ENCODE measurements at regions not wholly inside any gene's neighbourhood (a gene's known extent, or its start where the extent isn't known, plus 50 kb on each side); places are given as distances from the start of the nearest gene placed in this dataset.

- intact Hi-C loops (cut with micrococcal nuclease) = no loop called here
- H3K9me3 ChIP-seq (ENCODE audit: low read length) = peaks cover 7% of the 10 kb centered on the region
- no peaks in the 10 kb centered on the region for H4K20me1 ChIP-seq (ENCODE audit: low read length)
- H3K36me3 ChIP-seq (ENCODE audit: low read depth, low read length) = no peaks in the 10 kb centered on the region
- DNase-seq (peak; percentile 20), ATAC-seq (no peak)
- H3K9me2 ChIP-seq (replicated peaks; ENCODE audit: low read length) = no peaks in the 10 kb centered on the region
- H3F3A ChIP-seq (ENCODE audit: low read length, unreplicated experiment) = no peaks in the 10 kb centered on the region
- no peak overlapping the region for H3K9ac ChIP-seq (ENCODE audit: low read length)
- no TSS peak for BruUV-seq (replicated peaks)
- ChIA-PET CTCF (no interaction called here), POLR2A (ENCODE audit: unreplicated experiment) (no interaction called here)
- no peak for TF ChIP-seq CTCF (conservative IDR thresholded peaks at IDR 0.05; ENCODE audit: low read depth, low read length)
- no peak for TF ChIP-seq EZH2 (IDR thresholded peaks at IDR 0.05; ENCODE audit: low read length, unreplicated experiment)
- TF ChIP-seq EZH2phosphoT487 (IDR thresholded peaks at IDR 0.05; ENCODE audit: borderline replicate concordance, low read length) = no peak
- no peaks in the 10 kb centered on the region for H3K79me2 ChIP-seq (ENCODE audit: low read length)
- no peak overlapping the region for H3K4me3 ChIP-seq (ENCODE audit: low read length)
- H3K4me1 ChIP-seq (ENCODE audit: insufficient read depth, low read length) = no peaks in the 10 kb centered on the region
- H3K27me3 ChIP-seq (ENCODE audit: low read length) = no peaks in the 10 kb centered on the region
- no peak overlapping the region for H3K4me2 ChIP-seq (ENCODE audit: low read length)
- H3K27ac ChIP-seq (ENCODE audit: low read length) = no peak overlapping the region
- no peak overlapping the region for H2AFZ ChIP-seq (ENCODE audit: low read length)
Measured at GRCh38 chr11:91587131-91587530, 637.5 kb upstream of the FAT3 start.

DNA sequence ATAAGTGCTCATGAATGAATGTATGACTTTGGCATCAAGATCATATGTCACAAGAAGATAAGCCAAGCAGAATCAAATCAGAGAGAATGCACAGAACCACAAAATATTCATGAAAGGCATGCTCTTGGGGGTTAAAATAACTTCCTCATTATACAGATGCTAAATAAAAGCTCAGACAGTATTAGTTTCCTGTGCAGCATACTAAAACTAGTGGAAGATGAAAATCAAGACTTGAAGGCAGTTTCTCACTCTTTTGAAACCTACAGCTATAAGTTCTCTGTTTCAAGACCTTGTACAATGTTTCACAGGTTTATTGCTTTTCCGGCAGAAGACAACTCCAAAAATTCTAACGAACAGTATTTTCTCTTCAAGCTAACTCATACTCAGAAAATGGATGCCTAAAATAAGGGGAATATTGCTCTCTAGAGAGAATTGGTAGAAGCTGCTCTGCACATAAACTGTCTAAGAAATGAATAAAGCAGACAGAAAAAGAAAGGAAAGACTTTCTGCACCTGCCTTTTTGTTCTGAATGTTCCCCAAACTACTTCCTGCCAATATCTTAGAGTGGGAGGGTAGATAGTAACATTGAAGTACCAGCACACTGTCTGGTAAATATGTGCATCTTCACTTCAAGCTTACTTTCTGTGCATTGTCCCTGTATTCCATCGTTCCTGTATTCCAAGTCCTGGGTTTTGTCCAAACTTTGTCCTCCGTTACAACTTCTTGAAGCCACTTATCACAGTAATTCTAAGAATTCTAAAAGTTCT, 639.4 kb upstream of the FAT3 start:
- Histone ChIP-seq H2AFZ (ENCODE audit: low read length) (no peak overlapping the region), H3K27ac (ENCODE audit: low read length) (no peak overlapping the region), H3K9me2 (replicated peaks; ENCODE audit: low read length) (no peaks in the 10 kb centered on the region), H3K9ac (ENCODE audit: low read length) (no peak overlapping the region), H3K4me3 (ENCODE audit: low read length) (no peak overlapping the region), H3K4me2 (ENCODE audit: low read length) (no peak overlapping the region), H3F3A (ENCODE audit: low read length, unreplicated experiment) (no peaks in the 10 kb centered on the region), H4K20me1 (ENCODE audit: low read length) (no peaks in the 10 kb centered on the region), H3K27me3 (ENCODE audit: low read length) (no peaks in the 10 kb centered on the region), H3K79me2 (ENCODE audit: low read length) (no peaks in the 10 kb centered on the region), H3K9me3 (ENCODE audit: low read length) (no peaks in the 10 kb centered on the region), H3K4me1 (ENCODE audit: insufficient read depth, low read length) (no peaks in the 10 kb centered on the region), H3K36me3 (ENCODE audit: low read depth, low read length) (no peaks in the 10 kb centered on the region)
- ChIA-PET POLR2A (ENCODE audit: unreplicated experiment) (interaction anchor here (0.5 kb wide), 1 partner anchor 497 kb away, joined by 3 read pairs; no protein-coding TSS in a partner anchor), CTCF (no interaction called here)
- ATAC-seq (no peak), DNase-seq (no peak)
- intact Hi-C loops (cut with micrococcal nuclease) = no loop called here
- TF ChIP-seq EZH2 (IDR thresholded peaks at IDR 0.05; ENCODE audit: low read length, unreplicated experiment) = no peak
- TF ChIP-seq EZH2phosphoT487 (IDR thresholded peaks at IDR 0.05; ENCODE audit: borderline replicate concordance, low read length) = no peak
- no peak for TF ChIP-seq CTCF (conservative IDR thresholded peaks at IDR 0.05; ENCODE audit: low read depth, low read length)
- BruUV-seq (replicated peaks) = no TSS peak

DNA sequence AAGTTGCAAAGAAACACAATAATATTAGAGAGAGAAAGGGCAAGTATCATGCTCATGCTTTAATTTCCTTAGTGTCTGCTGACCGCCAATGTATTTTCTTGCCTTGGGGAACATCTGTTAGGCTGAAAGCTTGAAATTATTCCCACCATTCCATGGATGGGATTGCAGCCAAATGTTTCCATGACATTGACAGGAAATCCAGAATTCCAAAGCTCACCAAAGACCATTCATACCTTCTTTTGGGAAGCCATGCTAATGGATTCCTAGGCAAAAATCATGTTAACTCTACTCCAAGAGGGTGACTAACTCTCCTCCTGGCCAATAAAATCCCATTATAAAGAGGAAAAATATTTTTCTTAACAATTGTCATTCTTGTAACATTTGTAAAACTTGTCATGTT, 661.4 kb upstream of the FAT3 start:
- Histone ChIP-seq H2AFZ (ENCODE audit: low read length) (no peak overlapping the region), H3K9ac (ENCODE audit: low read length) (no peak overlapping the region), H3K27me3 (ENCODE audit: low read length) (no peaks in the 10 kb centered on the region), H3K4me1 (ENCODE audit: insufficient read depth, low read length) (no peaks in the 10 kb centered on the region), H3K79me2 (ENCODE audit: low read length) (no peaks in the 10 kb centered on the region), H3K4me3 (ENCODE audit: low read length) (no peak overlapping the region), H3K9me3 (ENCODE audit: low read length) (no peaks in the 10 kb centered on the region), H3F3A (ENCODE audit: low read length, unreplicated experiment) (no peaks in the 10 kb centered on the region), H3K4me2 (ENCODE audit: low read length) (no peak overlapping the region), H4K20me1 (ENCODE audit: low read length) (no peaks in the 10 kb centered on the region), H3K36me3 (ENCODE audit: low read depth, low read length) (no peaks in the 10 kb centered on the region), H3K9me2 (replicated peaks; ENCODE audit: low read length) (no peaks in the 10 kb centered on the region), H3K27ac (ENCODE audit: low read length) (no peak overlapping the region)
- no peak for DNase-seq
- no peak for TF ChIP-seq CTCF (conservative IDR thresholded peaks at IDR 0.05; ENCODE audit: low read depth, low read length)
- ChIA-PET CTCF (no interaction called here), POLR2A (ENCODE audit: unreplicated experiment) (no interaction called here)
- no peak for ATAC-seq
- no TSS peak for BruUV-seq (replicated peaks)
- intact Hi-C loops (cut with micrococcal nuclease) = no loop called here
